Erythroblast (primary cell): ENCODE measurements at regions not wholly inside any gene's neighbourhood (a gene's known extent, or its start where the extent isn't known, plus 50 kb on each side); places are given as distances from the start of the nearest gene placed in this dataset.

Experiments
- GATA1 ChIP-seq: IDR thresholded peaks from 2 replicates; pipeline ENCODE4 v1.6.1; 2011; ENCODE audit warnings: low read depth, mild to moderate bottlenecking, control low read depth, low read length, moderate library complexity
- POLR2A ChIP-seq: IDR thresholded peaks from 2 replicates; pipeline ENCODE4 v1.6.1; 2011; ENCODE audit warnings: mild to moderate bottlenecking, low read length

- TF ChIP-seq POLR2A (no peak), GATA1 (no peak)
These were observed 84.8 kb downstream of the GTPBP8 start for GRCh38 chr3:113075588-113075987.
